Esophagus muscularis mucosa (tissue), 4 donors: ENCODE measurements at regions not wholly inside any gene's neighbourhood (a gene's known extent, or its start where the extent isn't known, plus 50 kb on each side); places are given as distances from the start of the nearest gene placed in this dataset.

Source experiments
- DNase-seq: peaks from one replicate; pipeline ENCODE4 v3.0.0-alpha.2; 2017; ENCODE audit errors: extremely low spot score
- H3K27ac ChIP-seq, 4 donors: fragments of 200-600 bp; sonication (generic); replicated peaks in 1 of 4; 1 replicate in 3 of 4; 2 replicates in 1 of 4; pipeline ENCODE4 v1.5.1; 2016 to 2019; ENCODE audit warnings: mild to moderate bottlenecking in 1 of 4
- H3K27me3 ChIP-seq, 4 donors: fragments of 200-600 bp; sonication (generic); one replicate each; pipeline versions ENCODE4 v1.5.1 to v1.6.0; 2016 to 2019
- H3K36me3 ChIP-seq, 4 donors: fragments of 200-600 bp; sonication (generic); one replicate each; pipeline ENCODE4 v1.5.1; 2016 to 2019
- H3K4me1 ChIP-seq, 4 donors: fragments of 200-600 bp; sonication (generic); one replicate each; pipeline ENCODE4 v1.5.1; 2016 to 2019
- H3K4me3 ChIP-seq, 4 donors: fragments of 200-600 bp; sonication (generic); 1 replicate in 2 of 4; 2 replicates in 2 of 4; pipeline ENCODE4 v1.5.1; 2016 to 2019; ENCODE audit warnings: mild to moderate bottlenecking in 4 of 4, moderate library complexity in 1 of 4
- H3K9me3 ChIP-seq, 4 donors: fragments of 200-600 bp; sonication (generic); 1 replicate in 3 of 4; 2 replicates in 1 of 4; pipeline ENCODE4 v1.5.1; 2016 to 2019
- CTCF ChIP-seq, 3 experiments: fragments of 200-600 bp in 2 of 3; fragments of 450-650 bp in 1 of 3; sonication (generic) in 2 of 3; IDR thresholded peaks; one replicate each; pipeline ENCODE4 v1.5.1; 2017 to 2019; ENCODE audit warnings: antibody characterized with exemption in 3 of 3, mild to moderate bottlenecking in 2 of 3, moderate library complexity in 1 of 3
- EP300 ChIP-seq: sonication (generic); formaldehyde crosslinking; IDR thresholded peaks from one replicate; pipeline ENCODE4 v1.6.1; 2017; ENCODE audit warnings: antibody characterized with exemption
- POLR2A ChIP-seq: fragments of 450-650 bp; IDR thresholded peaks from one replicate; pipeline ENCODE4 v1.6.1; 2017; ENCODE audit warnings: antibody characterized with exemption, moderate library complexity, mild to moderate bottlenecking, low read depth
- POLR2AphosphoS5 ChIP-seq, 2 donors: sonication (generic); formaldehyde crosslinking; IDR thresholded peaks; one replicate each; pipeline ENCODE4 v1.6.1; 2017; ENCODE audit warnings: antibody characterized with exemption in 2 of 2
- WGBS: methylation state at CpG from one replicate; pipeline ENCODE4 v1.1.5; 2018; 5-methylcytosine and 5-hydroxymethylcytosine counted together
- intact Hi-C: fragments of 100-400 bp; cut with DNase I; formaldehyde crosslinking; loops from one replicate; pipeline ENCODE4 v1.15.1; 2023

DNA sequence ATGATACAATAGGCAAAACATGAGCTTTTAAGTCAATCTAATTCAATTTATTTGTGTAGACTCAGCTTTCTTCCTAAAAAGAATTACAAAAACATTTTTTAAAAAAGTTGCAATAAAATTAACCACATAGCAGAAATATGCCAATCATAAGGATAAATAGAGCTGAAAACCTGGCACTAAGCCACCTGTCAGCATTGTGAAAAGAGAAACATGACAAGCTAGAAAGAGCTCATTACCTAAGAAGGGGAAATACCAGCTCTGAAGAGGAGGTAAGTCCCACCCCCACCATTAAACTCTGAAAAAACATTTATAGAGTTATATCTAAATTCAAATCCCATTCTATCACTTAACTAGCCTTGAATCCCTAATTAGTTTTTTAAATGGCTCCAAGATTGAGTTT is 372.9 kb downstream of the OSTF1 start:
- H3K27ac ChIP-seq: no peak overlapping the region
- H3K36me3 ChIP-seq: no peaks in the 10 kb centered on the region
- no peak overlapping the region for H3K4me3 ChIP-seq
- H3K4me1 ChIP-seq: peaks cover 0 to under 1% (median 0%) of the 10 kb centered on the region in 4 donors
- intact Hi-C loops: no loop called here
- no peak for DNase-seq
- no peaks in the 10 kb centered on the region for H3K27me3 ChIP-seq
- no peaks in the 10 kb centered on the region for H3K9me3 ChIP-seq
- TF ChIP-seq POLR2A (no peak), POLR2AphosphoS5 (IDR thresholded peaks at IDR 0.05) (no peak), CTCF (IDR thresholded peaks at IDR 0.05) (no peak), EP300 (no peak)

GRCh38 chr9:75462866-75463265 is 374.6 kb downstream of the OSTF1 start:
- Histone ChIP-seq H3K9me3 (no peaks in the 10 kb centered on the region), H3K27me3 (no peaks in the 10 kb centered on the region), H3K4me1 (no peaks in the 10 kb centered on the region), H3K27ac (no peak overlapping the region), H3K36me3 (no peaks in the 10 kb centered on the region), H3K4me3 (no peak overlapping the region)
- intact Hi-C loops: no loop called here
- TF ChIP-seq EP300 (no peak), POLR2AphosphoS5 (IDR thresholded peaks at IDR 0.05) (no peak), CTCF (IDR thresholded peaks at IDR 0.05) (no peak), POLR2A (no peak)
- whole genome bisulfite sequencing: 81% methylated on average over 1 of the region's 1 CpG
- no peak for DNase-seq

GRCh38 chr9:75463871-75464270 is 375.6 kb downstream of the OSTF1 start:
- Histone ChIP-seq H3K4me1 (no peaks in the 10 kb centered on the region), H3K36me3 (no peaks in the 10 kb centered on the region), H3K27ac (no peak overlapping the region), H3K9me3 (no peaks in the 10 kb centered on the region), H3K4me3 (no peak overlapping the region), H3K27me3 (no peaks in the 10 kb centered on the region)
- no peak for TF ChIP-seq POLR2AphosphoS5 (IDR thresholded peaks at IDR 0.05)
- no peak for TF ChIP-seq CTCF (IDR thresholded peaks at IDR 0.05)
- no peak for TF ChIP-seq POLR2A
- no peak for TF ChIP-seq EP300
- intact Hi-C loops: no loop called here
- DNase-seq: no peak

DNA sequence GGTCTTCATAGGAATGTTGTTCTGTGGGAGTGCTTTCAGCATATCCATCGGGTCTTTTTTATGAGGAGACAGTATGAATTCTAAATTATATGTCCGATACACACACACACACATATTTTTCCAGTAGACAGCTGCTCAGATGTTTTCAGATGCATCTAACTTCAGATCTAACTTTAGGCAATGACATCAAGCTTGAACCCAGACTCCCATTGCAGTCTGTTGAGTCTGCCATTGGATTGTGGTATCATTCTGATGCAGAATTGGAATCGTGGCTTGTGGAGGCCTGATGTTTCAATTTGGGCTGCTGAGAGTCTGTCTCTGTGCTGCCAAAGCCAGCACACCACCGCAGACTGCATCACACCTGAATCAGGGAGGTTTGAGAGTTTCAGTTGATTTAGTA is 376.4 kb downstream of the OSTF1 start:
- Histone ChIP-seq H3K4me3 (no peak overlapping the region), H3K9me3 (no peaks in the 10 kb centered on the region), H3K27ac (no peak overlapping the region), H3K27me3 (no peaks in the 10 kb centered on the region), H3K36me3 (no peaks in the 10 kb centered on the region), H3K4me1 (no peaks in the 10 kb centered on the region)
- no peak for DNase-seq
- WGBS: 93% methylated on average over 4 of the region's 4 CpGs
- intact Hi-C loops: no loop called here
- no peak for TF ChIP-seq POLR2AphosphoS5 (IDR thresholded peaks at IDR 0.05)
- TF ChIP-seq CTCF (IDR thresholded peaks at IDR 0.05): no peak
- no peak for TF ChIP-seq EP300
- TF ChIP-seq POLR2A: no peak

DNA sequence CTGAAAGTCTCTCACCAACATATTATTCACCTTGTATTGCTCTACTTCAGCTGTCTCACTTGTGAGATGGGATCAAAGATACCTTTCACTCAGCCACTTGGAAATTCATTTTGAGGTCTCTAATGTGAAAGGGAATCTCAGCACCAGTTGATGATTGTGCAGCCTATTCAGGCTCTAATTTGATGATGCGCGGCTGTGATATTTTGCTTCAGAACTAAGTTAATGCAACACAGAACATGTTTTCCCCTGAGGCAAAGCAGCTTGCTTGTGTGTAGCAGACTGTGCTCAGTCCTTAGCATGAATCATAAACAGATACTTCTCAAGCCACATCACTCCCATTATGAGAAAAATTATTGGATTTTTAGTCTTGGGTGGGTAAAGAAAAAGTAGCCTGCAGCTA is 378.8 kb downstream of the OSTF1 start:
- TF ChIP-seq POLR2AphosphoS5 (IDR thresholded peaks at IDR 0.05) (no peak), POLR2A (no peak), CTCF (IDR thresholded peaks at IDR 0.05) (no peak), EP300 (no peak)
- Histone ChIP-seq H3K9me3 (no peaks in the 10 kb centered on the region), H3K4me1 (no peaks in the 10 kb centered on the region), H3K4me3 (no peak overlapping the region), H3K27me3 (no peaks in the 10 kb centered on the region), H3K27ac (no peak overlapping the region), H3K36me3 (no peaks in the 10 kb centered on the region)
- 55% methylated on average over 2 of the region's 2 CpGs for WGBS
- DNase-seq: no peak
- intact Hi-C loops: no loop called here
